Epidermal melanocyte (primary cell): ENCODE measurements at regions not wholly inside any gene's neighbourhood (a gene's known extent, or its start where the extent isn't known, plus 50 kb on each side); places are given as distances from the start of the nearest gene placed in this dataset.

Experiments used
- DNase-seq: peaks from one replicate; pipeline ENCODE4 v3.0.0; 2011; ENCODE audit warnings: low spot score; ENCODE audit not compliant: insufficient read length

DNA sequence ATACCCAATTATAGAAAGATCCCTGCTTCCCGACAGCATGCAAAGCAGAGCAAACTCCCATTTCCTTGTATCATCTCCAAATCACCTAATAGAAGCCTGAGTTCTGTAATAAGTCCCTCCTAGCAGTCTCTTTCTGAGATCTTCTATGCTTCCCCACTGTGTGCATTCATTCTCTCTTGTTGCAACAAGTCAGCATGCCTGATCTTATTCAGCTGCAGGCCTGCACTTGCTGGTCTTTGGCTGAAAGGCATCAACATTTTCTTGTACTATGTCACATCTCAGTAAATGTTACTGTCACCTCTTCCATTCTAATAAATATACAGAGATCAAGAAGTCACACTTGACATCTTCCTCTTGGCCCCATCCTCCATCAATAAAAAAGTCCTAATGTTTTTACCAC lies 449.9 kb upstream of the MEX3C start:
- no peak for DNase-seq

DNA sequence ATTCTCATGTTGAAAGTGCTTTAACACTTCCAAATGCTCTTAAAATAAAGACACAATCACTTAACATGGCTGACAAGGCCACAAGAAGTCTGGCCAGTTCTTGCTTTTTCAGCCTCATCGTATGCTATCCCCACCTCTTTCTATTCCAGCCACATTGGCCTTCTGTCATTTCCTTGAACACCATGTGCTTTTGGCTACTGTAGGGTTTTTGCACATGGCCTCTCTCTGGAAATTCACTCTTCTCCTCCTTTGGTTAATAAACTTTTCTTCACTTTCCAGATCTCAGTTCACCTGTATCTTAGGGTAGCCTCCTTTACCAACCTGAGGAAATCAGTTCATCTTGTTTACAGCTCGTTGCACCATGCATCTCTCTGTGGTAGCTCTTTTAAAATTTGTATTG lies 450.5 kb upstream of the MEX3C start:
- DNase-seq: no peak

DNA sequence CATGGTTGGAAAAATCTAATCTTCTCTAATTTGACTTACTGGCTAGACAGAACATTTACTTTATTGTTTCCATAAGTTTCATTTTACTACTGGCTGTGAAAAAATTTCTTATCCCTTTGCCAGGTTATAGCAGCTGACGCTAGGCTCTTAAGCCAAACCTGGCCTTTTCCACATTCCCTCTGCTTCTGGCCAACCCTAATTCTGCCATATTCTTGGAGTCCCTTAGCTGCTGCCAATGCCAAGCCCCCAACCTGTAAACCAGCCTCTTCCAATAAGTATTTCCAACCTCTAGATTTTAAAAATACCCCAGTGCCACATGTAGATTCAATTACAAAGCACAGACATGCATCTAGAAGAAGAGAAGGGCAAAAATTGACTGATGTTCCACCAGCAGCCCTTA lies 452.3 kb upstream of the MEX3C start:
- DNase-seq: no peak

DNA sequence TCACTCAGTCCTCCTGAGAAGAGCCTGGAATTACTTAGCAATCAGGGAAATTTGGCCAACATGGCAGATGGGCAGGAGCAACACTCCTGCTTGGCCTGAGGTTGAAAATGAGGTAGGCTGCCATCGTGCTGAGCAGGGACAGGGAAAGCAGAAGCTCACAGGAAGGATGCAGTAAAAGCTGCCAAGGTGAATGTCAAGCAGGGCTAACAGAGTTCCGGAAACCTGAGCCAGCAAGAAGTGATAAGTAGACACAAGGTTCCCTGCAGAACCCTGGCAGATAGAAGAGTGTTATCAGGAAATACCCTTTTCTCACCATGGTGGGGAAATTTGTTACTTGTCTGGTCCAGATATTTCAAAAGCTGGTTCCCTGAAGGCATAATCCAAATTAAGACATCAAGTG lies 454.3 kb upstream of the MEX3C start:
- DNase-seq: no peak

DNA sequence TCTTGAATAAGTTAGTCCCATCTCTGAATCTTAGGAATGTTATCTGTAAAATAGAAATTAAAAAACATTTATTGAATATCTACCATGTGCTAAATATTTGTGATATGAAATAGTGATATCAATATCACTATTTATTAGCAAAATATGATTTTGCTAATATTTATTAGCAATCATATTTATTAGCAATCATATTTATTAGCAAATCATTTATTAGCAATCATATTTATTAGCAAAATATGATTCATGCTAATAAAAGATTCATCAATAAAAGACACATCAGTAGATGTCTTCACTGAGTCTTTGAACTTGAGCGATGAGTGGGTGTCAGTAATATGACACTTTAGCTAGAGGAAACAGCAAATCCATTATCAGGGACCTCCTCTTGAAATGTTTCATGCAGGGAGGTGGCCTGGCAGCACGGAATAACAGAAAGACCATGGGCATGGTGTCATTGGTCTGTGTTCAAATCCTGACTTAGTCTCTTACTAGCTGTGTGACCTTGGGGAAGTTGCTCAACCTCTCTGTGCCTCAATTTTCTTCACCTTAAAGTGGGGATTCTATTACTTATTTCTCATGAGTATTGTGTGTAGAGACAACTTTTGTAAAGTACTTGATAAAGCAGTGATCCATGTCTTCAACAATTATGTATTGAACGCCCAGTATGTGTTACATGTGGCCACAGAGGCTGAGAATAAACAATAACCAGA lies 456.2 kb upstream of the MEX3C start:
- no peak for DNase-seq

DNA sequence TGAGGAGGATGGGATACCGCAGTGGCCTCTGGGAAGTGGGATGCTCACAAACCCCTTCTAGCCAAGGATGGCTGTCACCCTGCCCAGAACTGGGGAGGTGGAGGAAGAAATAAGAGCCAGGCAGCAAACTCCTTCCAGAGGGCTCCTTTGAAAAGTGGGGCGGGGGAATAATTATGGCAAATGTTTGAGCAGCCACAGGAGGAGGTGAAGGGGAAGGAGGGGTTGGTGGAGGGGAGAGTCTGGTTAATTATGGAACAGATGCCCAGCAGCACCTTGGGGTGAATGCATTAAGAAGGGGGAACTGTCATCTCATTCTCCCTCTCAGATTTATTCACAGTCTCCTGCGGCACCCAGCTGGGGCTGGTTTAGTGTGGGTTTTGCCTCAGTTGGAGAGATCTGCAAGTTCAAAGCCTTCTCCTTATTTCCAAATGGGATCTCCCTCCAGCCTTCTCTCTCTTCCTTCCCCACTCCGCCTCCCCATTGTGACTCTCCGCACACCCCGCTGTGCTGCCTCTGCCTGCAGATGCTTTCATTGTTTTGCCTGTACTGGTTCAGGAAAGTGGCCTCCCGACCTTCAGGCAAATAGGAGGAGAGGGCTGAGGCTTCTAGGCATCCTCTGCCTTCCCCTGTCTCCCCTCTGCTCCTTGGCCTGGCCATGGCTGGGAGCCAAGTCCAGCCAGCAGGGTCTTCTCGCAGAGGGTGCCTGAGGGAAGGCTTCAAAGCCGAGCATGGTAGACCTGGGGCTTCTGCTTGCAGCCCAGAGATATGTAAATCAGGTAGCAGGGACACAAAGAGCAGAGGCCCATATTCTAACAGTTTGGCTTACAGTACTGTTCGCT lies 457.2 kb upstream of the MEX3C start:
- DNase-seq: no peak

DNA sequence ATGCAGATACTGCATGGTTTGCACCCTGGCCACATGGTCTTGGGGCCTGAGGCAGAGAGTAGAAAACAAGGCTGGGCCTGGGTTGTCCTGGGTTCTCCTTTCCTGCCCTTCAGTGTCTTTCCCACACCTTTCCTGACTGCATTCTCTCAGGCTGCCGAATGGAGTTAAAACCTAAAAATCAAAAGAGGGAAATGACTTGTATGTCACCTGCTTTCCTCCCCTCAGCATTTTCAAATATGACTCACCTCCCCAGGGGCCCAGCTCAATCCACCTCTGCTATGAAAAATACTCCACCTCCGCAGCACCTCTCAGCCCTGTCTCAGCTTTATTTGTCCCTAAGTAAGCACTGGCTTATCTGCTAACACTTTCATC lies 457.8 kb upstream of the MEX3C start:
- DNase-seq: no peak

DNA sequence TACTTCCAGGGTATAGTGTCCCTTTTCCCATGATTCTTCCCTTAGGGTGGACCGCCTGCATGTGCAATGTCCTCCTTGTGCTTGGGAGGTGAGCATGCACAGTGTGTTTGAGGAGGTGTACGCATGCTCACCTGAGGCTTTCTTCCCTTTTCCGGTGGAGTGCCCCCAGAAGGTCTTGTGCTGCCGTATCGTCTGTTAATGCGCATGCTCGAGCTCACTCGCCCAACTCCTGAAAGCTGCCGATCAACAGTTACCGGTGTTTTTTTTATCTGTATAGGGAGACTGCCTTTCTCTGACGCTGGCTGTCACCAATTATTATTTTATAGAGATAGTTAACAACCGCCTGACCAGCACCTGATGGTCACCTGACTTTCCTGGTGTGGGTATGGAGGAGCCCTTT lies 458.8 kb upstream of the MEX3C start:
- DNase-seq: no peak

DNA sequence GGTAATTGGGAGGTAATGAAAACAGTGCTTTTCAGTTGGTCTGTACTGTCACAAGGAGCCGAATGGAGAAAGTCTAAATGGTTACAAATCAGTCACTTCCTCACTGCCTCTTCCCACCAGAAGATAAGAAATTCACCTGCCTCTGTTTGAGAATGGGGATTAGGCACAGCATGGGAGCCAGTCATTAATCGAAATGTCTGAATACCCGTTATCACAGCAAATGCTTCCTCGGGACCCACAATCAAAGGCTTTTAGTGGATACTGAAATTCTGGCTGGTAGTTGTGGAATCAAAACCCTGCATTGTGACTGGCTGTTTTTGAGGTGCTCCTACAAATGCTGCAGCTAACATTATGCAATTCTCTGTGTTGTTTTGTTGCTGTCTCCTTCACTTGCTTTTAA lies 461.0 kb upstream of the MEX3C start:
- DNase-seq: no peak

DNA sequence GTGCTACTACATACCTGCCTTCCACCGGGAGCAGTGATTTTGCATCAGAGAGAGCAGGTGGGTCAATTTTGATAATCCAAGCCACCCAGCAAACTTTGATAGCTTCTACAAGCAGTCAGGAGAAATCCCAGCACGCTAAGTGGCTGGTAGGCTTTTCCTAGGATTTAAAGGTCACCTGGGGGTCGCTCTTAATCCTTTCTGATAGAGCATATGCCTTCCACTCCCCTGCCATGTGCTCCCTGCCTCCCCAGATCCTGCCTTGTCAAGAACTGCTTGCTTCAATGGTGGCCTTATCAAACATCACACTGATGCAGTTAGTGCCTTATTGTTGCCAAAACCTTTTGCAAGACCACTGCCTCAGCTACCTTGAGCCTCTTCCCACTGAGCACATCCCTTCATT lies 462.3 kb upstream of the MEX3C start:
- DNase-seq: no peak

DNA sequence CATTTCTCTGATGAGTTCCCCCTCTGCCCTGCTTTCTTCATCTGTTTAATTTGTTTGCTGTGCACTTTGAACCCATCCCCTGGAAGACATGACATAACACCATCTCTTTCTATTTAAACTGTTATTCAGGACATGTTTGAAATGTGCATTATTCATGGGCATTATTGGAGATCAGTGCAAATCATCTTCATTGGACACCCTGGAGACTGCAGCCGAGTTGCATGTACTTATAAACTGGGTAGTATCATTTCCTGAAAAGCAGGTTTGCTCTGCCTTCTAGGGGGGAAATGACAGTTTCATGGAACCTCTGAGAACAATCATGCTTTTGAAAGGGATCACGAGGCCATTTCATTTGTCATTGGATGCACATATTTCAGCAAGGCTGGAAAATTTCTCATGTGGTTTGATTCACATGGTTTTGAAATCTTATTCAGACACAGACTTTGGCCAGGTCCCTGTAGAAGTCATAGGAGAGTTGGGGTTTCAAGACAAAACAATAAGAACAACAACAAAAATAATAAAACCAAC lies 462.8 kb upstream of the MEX3C start:
- no peak for DNase-seq

DNA sequence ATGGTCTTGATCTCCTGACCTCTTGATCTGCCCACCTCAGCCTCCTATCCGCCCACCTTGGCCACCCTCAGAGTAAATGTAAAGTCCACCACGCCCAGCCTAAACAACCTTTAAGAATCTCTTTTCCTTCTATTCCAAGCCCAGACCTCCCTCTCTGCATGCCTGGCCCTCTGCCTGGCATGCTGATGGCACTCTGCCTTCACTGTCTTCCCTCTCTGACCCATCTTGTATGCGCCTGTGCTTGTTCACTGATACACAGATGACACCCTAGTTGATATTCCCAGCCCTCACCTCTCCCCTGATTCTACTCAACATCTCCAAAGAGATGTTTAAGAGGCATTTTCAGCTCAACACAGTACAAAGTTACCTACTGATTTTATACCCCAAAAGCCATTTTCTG lies 466.8 kb upstream of the MEX3C start:
- no peak for DNase-seq

DNA sequence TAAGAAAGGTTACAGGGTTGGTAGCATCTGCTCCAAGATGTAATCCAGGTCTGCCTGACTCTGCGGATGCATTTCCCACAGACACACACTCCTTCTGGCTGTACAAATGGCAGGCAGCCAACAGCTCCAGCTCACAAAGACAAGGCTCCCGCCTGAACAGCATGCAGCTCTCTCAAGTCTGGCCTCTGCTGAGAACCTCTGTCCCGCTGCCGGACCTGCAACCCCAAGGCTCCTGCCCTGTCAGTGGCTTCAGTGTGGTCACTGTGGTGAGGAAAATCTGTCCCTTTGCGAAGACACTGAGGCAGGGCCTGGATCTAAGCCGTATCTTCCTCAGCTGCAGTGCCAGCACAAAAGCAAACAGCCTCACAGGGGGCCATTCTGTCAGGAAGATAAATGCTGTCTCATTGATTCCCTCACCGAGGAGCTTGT lies 469.3 kb upstream of the MEX3C start:
- DNase-seq: no peak

DNA sequence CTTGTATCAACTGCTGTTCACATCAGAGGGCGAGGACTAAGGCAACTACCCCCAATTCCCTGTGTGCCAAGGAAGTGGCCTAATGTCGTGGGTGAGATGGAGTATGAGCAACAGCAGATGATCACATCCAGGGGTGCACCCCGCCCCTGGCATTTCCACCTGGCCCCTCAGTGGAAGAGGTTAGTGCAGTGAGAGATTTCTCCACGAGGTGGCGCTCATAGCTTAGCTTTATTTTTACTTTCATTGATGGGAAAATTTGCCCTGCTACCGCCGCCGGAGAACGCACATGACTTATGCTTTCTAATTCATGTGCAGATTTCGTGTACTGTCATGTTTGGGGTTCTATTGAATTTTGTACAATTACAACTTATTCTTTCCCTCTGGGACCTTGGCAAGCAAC lies 470.6 kb upstream of the MEX3C start:
- DNase-seq: no peak

DNA sequence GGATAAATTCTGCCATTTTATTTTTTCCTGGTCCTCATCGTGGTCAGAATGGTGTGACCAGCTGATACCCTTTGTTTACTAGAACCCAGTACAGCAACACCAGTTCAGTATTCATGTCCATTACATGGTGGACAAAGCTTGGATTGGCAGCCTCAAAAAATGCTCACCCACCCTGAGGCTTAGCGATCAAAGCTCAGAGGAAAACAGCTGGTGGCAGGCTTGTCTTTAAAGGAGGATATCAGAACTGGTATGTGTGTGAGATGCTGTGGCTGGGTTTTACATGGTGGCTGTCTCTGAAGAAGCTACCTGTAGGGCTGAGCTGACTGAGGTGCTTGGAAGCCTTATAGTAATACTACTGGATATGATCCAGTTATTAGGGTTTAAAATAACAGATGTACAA lies 471.1 kb upstream of the MEX3C start:
- DNase-seq: no peak

DNA sequence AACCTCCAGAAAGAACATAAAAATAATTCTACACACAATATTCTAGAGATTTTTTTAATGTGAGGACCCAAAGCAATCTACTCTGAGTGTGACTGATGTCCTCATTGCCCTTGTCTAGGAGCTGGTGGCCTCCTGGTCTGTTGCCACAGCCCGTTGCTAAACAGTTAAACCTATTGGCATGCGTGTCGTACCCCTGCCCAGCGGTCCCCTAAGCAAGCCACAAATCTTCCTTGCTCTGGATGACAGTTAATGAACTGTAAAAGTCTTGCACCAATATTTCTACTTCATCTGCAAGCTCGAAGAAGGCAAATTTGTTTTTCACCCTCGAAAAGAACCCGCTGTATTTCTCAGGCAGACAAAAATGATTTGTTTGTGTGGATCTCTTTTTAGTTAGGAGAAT lies 489.1 kb upstream of the MEX3C start:
- DNase-seq: no peak

DNA sequence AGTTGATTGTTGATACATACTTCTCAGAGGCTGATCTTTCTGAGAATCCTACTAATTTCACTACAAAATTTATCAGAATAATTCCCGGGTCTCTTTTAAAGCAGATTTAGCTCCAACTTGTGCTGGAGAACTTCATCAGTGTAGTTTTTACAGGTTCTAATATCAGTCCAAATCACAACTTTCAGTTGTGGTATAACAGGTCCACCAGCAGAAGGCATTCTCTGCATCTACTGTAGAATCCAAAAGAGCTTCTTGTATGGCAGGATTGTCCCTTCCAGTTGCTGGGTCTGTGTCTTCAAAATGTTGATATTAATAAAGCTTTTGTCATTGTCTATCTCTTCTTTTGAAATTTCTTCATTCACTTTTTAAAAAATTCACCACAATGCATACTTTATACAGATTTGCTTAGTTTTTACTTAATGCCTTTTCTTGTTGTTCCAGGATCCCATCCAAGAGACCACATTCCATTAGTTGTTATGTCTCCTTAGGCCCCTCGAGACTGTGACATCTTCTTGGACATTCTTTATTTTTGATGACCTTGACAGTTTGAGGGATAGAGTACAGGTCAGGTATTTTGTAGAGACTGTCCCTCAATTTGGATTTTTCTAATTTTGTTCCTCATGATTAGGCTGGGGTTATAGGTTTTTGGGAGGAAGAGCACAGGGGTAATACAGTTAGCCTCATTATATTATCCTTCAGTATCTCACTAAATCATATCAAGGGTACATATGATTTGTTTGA lies 490.5 kb upstream of the MEX3C start:
- no peak for DNase-seq

DNA sequence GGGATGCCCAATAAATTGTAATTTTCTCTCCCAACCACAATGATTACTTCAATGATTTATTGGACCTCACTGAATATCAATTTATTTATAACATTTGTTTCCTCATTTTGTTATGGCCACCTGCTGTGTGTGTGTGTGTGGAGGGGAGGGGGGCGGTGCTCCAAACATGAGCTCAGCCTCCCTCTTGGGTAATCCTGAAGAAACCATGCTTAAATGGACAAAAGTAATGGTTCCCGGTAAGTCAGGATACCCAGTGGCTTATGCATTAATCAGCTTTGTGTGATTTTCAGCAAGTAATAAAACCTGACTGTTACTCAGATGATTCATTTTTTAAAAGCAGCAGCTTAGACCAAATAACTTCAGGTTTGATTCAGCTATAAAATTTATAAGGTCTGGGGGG lies 495.1 kb upstream of the MEX3C start:
- no peak for DNase-seq

DNA sequence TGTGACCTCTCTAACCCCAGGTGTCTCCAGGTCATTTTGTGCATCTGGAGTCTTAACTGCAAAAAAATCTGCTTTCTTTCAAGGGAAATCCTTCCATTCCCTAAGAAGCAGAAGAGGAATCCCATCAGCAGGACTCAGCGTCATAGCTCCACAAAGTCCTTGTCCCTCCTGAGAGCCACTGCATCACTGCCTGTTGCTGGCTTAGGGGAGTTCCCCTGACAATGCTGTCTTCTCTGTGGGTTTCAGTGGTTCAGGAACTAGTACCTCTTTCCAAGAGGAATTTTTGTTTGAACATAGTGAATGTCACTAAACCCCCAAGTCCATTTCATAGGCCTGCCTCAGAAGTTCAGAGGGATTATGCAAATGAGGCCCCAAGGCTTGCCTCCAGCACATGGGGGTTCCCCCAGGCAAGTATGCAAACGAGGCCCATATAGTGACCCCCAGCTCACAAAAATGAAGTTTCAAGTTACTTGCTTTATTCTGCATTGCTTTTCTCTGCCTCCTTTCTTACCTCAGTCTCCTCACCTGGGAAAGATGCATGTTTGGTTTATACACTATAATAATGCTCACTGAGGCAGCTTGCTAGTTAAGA lies 513.9 kb upstream of the MEX3C start:
- DNase-seq: no peak

DNA sequence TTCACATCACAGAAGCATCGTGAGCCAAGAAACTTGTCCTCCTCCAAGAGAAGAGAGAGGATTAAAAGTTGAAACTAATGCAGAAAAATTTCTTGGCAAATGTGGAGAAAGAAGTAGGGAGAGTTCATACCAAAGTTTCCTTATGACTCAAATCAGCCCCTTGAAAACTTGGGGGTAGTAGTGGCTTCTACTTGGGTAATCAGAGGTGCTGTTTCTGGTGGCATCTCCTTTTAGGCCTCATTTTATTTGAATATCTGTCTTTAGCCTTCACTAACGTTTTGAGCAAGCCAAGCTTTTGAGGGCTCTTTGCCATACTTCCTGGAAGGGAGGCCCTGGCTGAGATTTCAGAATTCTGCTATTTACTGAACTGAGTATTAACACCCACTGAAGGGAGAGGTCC lies 515.3 kb upstream of the MEX3C start:
- no peak for DNase-seq

DNA sequence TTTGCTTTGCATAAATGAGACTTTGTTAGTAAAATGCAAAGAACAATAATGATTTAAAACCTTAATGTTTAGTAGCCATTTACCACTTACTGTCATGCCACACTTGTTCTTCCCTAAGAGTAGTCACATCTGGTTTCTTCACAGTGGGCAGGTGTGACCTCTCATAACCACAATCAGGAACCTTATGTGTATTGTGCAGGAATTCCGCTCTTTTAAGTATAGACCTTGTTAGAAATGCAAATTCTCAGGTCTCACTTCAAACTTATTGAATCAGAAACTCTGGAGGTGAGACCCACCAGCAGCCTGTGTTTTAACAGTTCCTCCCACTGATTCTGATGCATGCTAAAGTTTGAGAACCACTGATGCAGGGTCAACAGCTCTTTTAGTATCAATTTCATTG lies 518.8 kb upstream of the MEX3C start:
- no peak for DNase-seq

DNA sequence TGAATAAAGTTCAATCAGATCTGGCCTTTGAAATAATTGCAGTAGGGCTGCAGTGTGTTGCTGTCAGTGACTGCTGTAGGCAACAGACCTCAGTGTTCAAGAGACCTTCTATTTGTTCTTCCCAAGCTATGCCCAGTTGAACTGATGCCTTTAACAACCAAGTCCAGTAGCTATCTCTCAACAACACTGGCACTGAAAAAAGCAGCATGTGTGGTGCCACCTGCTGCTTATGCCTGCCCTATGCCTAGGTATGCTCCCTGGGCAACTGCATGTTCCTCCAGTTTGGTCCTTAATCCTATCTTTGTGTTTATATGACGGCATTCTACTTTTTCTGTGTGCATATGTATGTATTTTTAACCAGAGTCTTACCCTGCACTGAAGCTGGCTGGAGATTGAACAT lies 523.9 kb upstream of the MEX3C start:
- DNase-seq: no peak
